Lower lobe of right lung (tissue), 2 donors: ENCODE measurements at regions not wholly inside any gene's neighbourhood (a gene's known extent, or its start where the extent isn't known, plus 50 kb on each side); places are given as distances from the start of the nearest gene placed in this dataset.

Experiments used
- ATAC-seq, 2 donors: fragments of 200-7000 bp; cut with Tn5 transposase; one replicate each; pipeline ENCODE4 v1.9.1; 2020 to 2022; ENCODE audit warnings: mild to moderate bottlenecking in 2 of 2, moderate library complexity in 2 of 2
- DNase-seq: peaks from one replicate; pipeline ENCODE4 v3.0.0-alpha.2; 2020
- H3K27ac ChIP-seq: fragments of 200-600 bp; one replicate; pipeline ENCODE4 v1.8.0; 2022
- H3K27me3 ChIP-seq: fragments of 200-600 bp; one replicate; pipeline ENCODE4 v1.8.0; 2022; ENCODE audit warnings: low read depth
- H3K36me3 ChIP-seq: fragments of 200-600 bp; one replicate; pipeline ENCODE4 v1.8.0; 2022; ENCODE audit warnings: mild to moderate bottlenecking
- H3K4me1 ChIP-seq: fragments of 200-600 bp; one replicate; pipeline ENCODE4 v1.8.0; 2022
- H3K4me3 ChIP-seq: fragments of 200-600 bp; one replicate; pipeline ENCODE4 v1.8.0; 2022; ENCODE audit warnings: mild to moderate bottlenecking
- H3K9me3 ChIP-seq: fragments of 200-600 bp; one replicate; pipeline ENCODE4 v1.8.0; 2022
- intact Hi-C: fragments of 100-400 bp; cut with DNase I; formaldehyde crosslinking; loops from one replicate; pipeline ENCODE4 v1.11.0; 2022
- TF ChIP-seq, protein P1 (sequence below): fragments of 200-600 bp; IDR thresholded peaks from one replicate; pipeline ENCODE4 v1.8.0; 2022; ENCODE audit warnings: antibody characterized with exemption, mild to moderate bottlenecking
- donor health status: DM: no; HTN: yes; CAD: no; lungs with severe emphysema.

DNA sequence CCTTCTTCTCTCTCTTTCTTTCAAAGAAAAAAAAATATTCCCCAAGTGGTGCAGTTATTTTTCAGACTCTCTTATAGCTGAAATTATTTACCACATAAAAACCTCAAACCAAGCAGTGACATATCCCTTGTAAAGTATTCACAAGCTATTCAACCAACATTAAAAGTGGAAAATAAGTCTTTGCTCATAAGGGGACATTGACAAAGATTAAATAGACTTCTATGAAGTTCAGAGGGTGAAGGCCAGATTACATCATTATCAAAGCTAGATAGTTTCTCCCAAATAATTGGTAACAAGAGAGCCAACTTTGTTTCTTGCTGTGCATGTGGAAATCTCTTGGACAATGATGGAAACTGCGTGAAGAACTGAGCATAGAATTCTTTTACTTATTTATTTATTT, 379.8 kb upstream of the RSPO3 start:
- no peak for DNase-seq
- no peaks in the 10 kb centered on the region for H3K4me1 ChIP-seq
- intact Hi-C loops, result no loop called here

DNA sequence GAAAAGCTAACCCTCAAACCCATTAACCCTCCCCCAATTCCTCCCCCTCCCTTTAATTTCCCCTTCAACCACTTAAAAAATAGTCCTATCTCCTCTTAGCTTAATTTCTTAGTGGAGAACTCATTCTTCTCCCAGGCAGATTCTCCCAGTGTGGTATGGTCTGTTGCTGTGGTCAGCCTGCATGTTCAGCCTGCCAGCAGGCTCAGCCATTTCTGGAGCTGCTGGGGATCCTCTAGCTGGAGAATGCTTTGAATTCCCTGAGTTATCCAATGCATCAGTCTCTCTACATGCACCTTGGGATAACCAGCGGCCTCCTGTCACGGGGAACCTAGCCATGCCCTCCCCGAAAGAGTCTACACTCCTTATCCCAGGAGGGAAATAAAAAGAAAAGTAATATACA, 375.4 kb upstream of the RSPO3 start:
- Histone ChIP-seq H3K4me3 (no peak overlapping the region), H3K27me3 (no peaks in the 10 kb centered on the region), H3K36me3 (no peaks in the 10 kb centered on the region), H3K4me1 (no peaks in the 10 kb centered on the region), H3K27ac (no peak overlapping the region), H3K9me3 (no peaks in the 10 kb centered on the region)
- TF ChIP-seq, protein P1, sequence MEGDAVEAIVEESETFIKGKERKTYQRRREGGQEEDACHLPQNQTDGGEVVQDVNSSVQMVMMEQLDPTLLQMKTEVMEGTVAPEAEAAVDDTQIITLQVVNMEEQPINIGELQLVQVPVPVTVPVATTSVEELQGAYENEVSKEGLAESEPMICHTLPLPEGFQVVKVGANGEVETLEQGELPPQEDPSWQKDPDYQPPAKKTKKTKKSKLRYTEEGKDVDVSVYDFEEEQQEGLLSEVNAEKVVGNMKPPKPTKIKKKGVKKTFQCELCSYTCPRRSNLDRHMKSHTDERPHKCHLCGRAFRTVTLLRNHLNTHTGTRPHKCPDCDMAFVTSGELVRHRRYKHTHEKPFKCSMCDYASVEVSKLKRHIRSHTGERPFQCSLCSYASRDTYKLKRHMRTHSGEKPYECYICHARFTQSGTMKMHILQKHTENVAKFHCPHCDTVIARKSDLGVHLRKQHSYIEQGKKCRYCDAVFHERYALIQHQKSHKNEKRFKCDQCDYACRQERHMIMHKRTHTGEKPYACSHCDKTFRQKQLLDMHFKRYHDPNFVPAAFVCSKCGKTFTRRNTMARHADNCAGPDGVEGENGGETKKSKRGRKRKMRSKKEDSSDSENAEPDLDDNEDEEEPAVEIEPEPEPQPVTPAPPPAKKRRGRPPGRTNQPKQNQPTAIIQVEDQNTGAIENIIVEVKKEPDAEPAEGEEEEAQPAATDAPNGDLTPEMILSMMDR, result no peak
- ATAC-seq (no peak), DNase-seq (no peak)
- intact Hi-C loops, result no loop called here

More for the DNA sequence above, 379.8 kb upstream of the RSPO3 start:
- Histone ChIP-seq H3K4me3 (no peak overlapping the region), H3K27me3 (no peaks in the 10 kb centered on the region), H3K9me3 (no peaks in the 10 kb centered on the region), H3K27ac (no peak overlapping the region), H3K36me3 (no peaks in the 10 kb centered on the region)
- TF ChIP-seq, protein P1, result no peak
- ATAC-seq, result no peak

DNA sequence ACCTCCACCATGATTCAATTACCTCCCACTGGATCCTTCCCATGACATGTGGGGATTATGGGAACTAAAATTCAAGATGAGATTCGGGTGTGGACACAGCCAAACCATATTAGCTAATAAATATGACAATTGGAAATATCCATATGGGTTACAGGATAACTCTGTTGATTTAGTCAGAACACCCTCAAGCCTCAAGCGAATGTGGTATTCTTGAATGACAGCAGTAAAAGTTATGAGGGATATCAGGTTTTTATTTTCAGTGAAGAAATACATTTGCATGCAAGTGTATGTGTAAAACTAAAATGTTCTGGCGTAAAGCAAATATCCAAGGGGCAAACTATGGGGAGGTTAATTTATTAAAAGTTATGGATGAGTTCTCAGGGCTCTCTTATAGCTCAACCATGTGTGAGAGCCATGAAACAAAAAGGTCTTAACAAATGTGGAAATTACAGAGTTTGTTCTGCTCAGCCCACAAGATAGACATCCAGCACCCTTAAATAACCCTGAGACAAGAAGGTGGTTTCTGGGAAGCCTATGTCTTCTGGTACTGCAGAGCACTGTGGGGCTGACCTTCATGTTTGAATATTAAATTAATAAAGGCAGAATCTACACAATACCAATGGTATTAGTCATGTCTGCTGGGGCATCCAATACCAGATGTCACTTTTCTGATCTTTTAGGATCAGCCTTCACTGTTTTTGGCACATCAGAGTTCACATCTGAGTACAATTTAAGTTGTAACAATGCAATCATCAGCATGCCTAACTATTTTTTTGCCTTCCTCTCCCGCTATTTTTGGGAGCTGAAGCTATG, 370.5 kb upstream of the RSPO3 start:
- intact Hi-C loops, result no loop called here
- Histone ChIP-seq H3K4me3 (no peak overlapping the region), H3K4me1 (no peaks in the 10 kb centered on the region), H3K36me3 (no peaks in the 10 kb centered on the region), H3K27ac (no peak overlapping the region), H3K27me3 (no peaks in the 10 kb centered on the region), H3K9me3 (peaks cover 10% of the 10 kb centered on the region)
- TF ChIP-seq, protein P1, result no peak
- ATAC-seq, result no peak
- DNase-seq, result no peak

DNA sequence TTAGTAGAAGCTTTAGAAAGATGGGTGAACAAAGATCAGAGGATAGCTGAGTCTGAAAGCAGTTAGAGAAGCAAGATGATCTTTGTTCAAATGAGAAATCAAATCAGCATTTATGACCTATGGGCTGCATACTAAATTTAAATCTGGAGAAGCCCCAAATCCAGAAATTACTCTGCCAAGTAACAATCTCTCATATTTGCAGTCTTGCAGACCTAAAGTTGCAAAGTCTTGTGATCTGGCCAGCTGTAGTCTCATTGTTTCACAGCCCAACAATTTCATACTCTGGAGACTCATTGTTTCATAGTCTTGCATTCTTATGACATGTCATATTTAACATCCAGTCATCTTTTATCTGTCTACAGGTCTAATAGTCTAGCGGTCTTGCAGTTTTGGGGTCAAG, 364.9 kb upstream of the RSPO3 start:
- Histone ChIP-seq H3K9me3 (peaks cover 10% of the 10 kb centered on the region), H3K36me3 (no peaks in the 10 kb centered on the region), H3K4me1 (no peaks in the 10 kb centered on the region), H3K27me3 (no peaks in the 10 kb centered on the region), H3K4me3 (no peak overlapping the region), H3K27ac (no peak overlapping the region)
- DNase-seq (no peak), ATAC-seq (no peak)
- TF ChIP-seq, protein P1, result no peak
- intact Hi-C loops, result no loop called here

DNA sequence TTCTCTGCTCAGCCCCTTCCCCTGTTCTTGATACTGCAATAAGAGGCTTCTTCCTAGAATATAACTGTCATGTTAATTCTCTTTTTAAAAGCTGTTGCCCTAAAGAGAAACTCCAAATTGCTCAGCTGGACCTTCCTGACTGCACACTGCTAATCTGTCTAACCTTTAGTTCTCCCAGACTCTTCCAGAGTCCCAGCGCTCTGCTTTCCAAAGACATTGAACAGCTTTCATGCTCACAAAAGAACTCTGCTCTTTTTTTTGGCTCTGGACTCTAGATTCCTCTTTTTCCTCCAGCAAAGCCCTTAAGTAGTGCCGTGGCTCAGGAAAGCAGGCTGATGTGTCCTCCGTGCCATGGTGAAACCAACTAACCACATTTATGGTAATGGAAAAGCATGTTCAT, 356.6 kb upstream of the RSPO3 start:
- Histone ChIP-seq H3K4me3 (no peak overlapping the region), H3K4me1 (no peaks in the 10 kb centered on the region), H3K9me3 (no peaks in the 10 kb centered on the region), H3K27ac (no peak overlapping the region), H3K36me3 (no peaks in the 10 kb centered on the region), H3K27me3 (no peaks in the 10 kb centered on the region)
- intact Hi-C loops, result no loop called here
- DNase-seq, result no peak
- no peak for ATAC-seq
- TF ChIP-seq, protein P1, result no peak
